Right atrium auricular region (tissue), 2 donors: ENCODE measurements at regions not wholly inside any gene's neighbourhood (a gene's known extent, or its start where the extent isn't known, plus 50 kb on each side); places are given as distances from the start of the nearest gene placed in this dataset.

Experiments used
- DNase-seq: peaks from one replicate; pipeline ENCODE4 v3.0.0-alpha.2; 2019; ENCODE audit warnings: low spot score
- H3K27ac ChIP-seq, 2 donors: fragments of 200-600 bp; sonication (generic); 1 replicate in 1 of 2; 2 replicates in 1 of 2; pipeline ENCODE4 v1.5.1; 2016 to 2019
- H3K27me3 ChIP-seq, 2 donors: fragments of 200-600 bp; sonication (generic); one replicate each; pipeline versions ENCODE4 v1.5.1 to v1.6.0; 2017 to 2019
- H3K36me3 ChIP-seq: fragments of 200-600 bp; sonication (generic); one replicate; pipeline ENCODE4 v1.5.1; 2016
- H3K4me1 ChIP-seq, 2 donors: fragments of 200-600 bp; sonication (generic); one replicate each; pipeline versions ENCODE4 v1.5.1 to v1.6.0; 2017 to 2019
- H3K4me3 ChIP-seq, 2 donors: fragments of 200-600 bp; sonication (generic); 1 replicate in 1 of 2; 2 replicates in 1 of 2; pipeline ENCODE4 v1.5.1; 2017 to 2019; ENCODE audit warnings: mild to moderate bottlenecking in 1 of 2, moderate library complexity in 1 of 2
- H3K9me3 ChIP-seq, 2 donors: fragments of 200-600 bp; sonication (generic); one replicate each; pipeline ENCODE4 v1.5.1; 2019
- TF ChIP-seq, protein P1 (sequence below), 2 donors: fragments of 200-600 bp; sonication (generic); IDR thresholded peaks; one replicate each; pipeline ENCODE4 v1.5.1; 2019; ENCODE audit warnings: antibody characterized with exemption in 2 of 2

GRCh38 chr20:39097889-39098288, 135.7 kb downstream of the DHX35 start:
- H3K4me3 ChIP-seq: no peak overlapping the region
- H3K36me3 ChIP-seq: no peaks in the 10 kb centered on the region
- no peak overlapping the region for H3K27ac ChIP-seq
- H3K27me3 ChIP-seq: no peaks in the 10 kb centered on the region
- TF ChIP-seq, protein P1, sequence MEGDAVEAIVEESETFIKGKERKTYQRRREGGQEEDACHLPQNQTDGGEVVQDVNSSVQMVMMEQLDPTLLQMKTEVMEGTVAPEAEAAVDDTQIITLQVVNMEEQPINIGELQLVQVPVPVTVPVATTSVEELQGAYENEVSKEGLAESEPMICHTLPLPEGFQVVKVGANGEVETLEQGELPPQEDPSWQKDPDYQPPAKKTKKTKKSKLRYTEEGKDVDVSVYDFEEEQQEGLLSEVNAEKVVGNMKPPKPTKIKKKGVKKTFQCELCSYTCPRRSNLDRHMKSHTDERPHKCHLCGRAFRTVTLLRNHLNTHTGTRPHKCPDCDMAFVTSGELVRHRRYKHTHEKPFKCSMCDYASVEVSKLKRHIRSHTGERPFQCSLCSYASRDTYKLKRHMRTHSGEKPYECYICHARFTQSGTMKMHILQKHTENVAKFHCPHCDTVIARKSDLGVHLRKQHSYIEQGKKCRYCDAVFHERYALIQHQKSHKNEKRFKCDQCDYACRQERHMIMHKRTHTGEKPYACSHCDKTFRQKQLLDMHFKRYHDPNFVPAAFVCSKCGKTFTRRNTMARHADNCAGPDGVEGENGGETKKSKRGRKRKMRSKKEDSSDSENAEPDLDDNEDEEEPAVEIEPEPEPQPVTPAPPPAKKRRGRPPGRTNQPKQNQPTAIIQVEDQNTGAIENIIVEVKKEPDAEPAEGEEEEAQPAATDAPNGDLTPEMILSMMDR (IDR thresholded peaks at IDR 0.05): no peak
- no peaks in the 10 kb centered on the region for H3K4me1 ChIP-seq
- no peaks in the 10 kb centered on the region for H3K9me3 ChIP-seq
- DNase-seq: no peak

- DNase-seq: no peak
- Histone ChIP-seq H3K27me3 (no peaks in the 10 kb centered on the region), H3K4me3 (no peak overlapping the region), H3K36me3 (no peaks in the 10 kb centered on the region), H3K9me3 (no peaks in the 10 kb centered on the region), H3K27ac (no peak overlapping the region), H3K4me1 (no peaks in the 10 kb centered on the region)
- TF ChIP-seq, protein P1 (IDR thresholded peaks at IDR 0.05): no peak
Observed at GRCh38 chr20:39095870-39096269, 133.7 kb downstream of the DHX35 start.

DNA sequence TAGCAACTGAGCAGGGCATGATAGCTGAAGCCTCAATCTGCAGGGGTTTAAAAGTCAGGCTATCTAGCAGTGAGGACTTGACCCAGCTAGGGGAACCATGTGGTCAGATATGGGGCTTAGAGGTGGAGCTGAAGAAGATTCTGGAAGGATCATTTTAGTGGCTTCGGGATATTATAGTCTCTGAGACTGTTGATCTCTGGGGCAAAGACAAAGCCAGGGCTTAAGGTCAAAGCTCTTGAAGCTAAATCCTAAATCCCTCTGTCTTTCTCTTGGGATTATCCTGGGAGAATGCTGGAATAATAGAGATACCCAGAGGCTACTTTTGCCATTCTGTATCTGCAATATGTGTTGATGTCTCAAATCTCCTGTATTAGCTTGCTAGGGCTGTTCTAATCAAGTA, 132.2 kb downstream of the DHX35 start:
- H3K36me3 ChIP-seq: no peaks in the 10 kb centered on the region
- H3K4me1 ChIP-seq: no peaks in the 10 kb centered on the region
- H3K27ac ChIP-seq: no peak overlapping the region
- TF ChIP-seq, protein P1 (IDR thresholded peaks at IDR 0.05): no peak
- no peak overlapping the region for H3K4me3 ChIP-seq
- no peak for DNase-seq
- H3K27me3 ChIP-seq: no peaks in the 10 kb centered on the region
- H3K9me3 ChIP-seq: no peaks in the 10 kb centered on the region

- no peak overlapping the region for H3K4me3 ChIP-seq
- H3K9me3 ChIP-seq: no peaks in the 10 kb centered on the region
- DNase-seq: no peak
- no peak overlapping the region for H3K27ac ChIP-seq
- no peaks in the 10 kb centered on the region for H3K4me1 ChIP-seq
- no peaks in the 10 kb centered on the region for H3K27me3 ChIP-seq
- TF ChIP-seq, protein P1 (IDR thresholded peaks at IDR 0.05): no peak
- H3K36me3 ChIP-seq: no peaks in the 10 kb centered on the region
Observed at GRCh38 chr20:39092733-39093410, 130.7 kb downstream of the DHX35 start.

- Histone ChIP-seq H3K4me3 (no peak overlapping the region), H3K4me1 (no peaks in the 10 kb centered on the region), H3K36me3 (no peaks in the 10 kb centered on the region), H3K27ac (no peak overlapping the region), H3K27me3 (no peaks in the 10 kb centered on the region), H3K9me3 (peaks cover 0 to under 1% of the 10 kb centered on the region in 2 donors)
- no peak for DNase-seq
- TF ChIP-seq, protein P1 (IDR thresholded peaks at IDR 0.05): no peak
Observed at GRCh38 chr20:39090906-39091305, 128.8 kb downstream of the DHX35 start.

DNA sequence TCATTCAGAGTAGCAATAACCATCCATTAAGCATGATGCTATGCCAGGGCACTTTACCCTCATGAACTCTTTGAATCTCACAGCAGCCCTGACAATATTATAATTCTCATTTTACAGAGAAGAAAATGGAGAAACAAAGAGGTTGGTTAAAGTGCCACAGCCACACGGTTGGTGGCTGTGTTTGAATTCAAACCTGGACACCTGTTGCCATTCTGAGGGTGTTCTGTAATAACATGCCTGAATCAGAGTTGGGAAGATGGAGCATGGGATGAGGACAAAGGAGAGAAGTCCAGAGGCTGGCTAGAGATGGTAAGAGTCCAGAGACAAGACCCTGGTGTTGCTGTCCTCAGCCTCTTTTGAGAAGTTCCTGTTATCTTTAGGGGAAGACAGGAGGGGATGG, 127.7 kb downstream of the DHX35 start:
- TF ChIP-seq, protein P1 (IDR thresholded peaks at IDR 0.05): no peak
- DNase-seq: no peak

More for the DNA sequence above, 127.7 kb downstream of the DHX35 start:
- no peaks in the 10 kb centered on the region for H3K4me1 ChIP-seq
- no peak overlapping the region for H3K27ac ChIP-seq
- no peaks in the 10 kb centered on the region for H3K27me3 ChIP-seq
- no peaks in the 10 kb centered on the region for H3K36me3 ChIP-seq
- H3K4me3 ChIP-seq: no peak overlapping the region
- H3K9me3 ChIP-seq: peaks cover 0 to 5% of the 10 kb centered on the region in 2 donors
